Osteocyte (in vitro differentiated cells): ENCODE measurements at regions not wholly inside any gene's neighbourhood (a gene's known extent, or its start where the extent isn't known, plus 50 kb on each side); places are given as distances from the start of the nearest gene placed in this dataset.

ENCODE experiments used
- DNase-seq: peaks from one replicate; pipeline ENCODE4 v3.0.0; 2021; ENCODE audit warnings: mixed read lengths; ENCODE audit not compliant: unreplicated experiment; ENCODE audit errors: extremely low spot score
- H3K27ac Mint-ChIP-seq: one replicate; pipeline ENCODE4 v1.8.0; 2021; ENCODE audit warnings: mild to moderate bottlenecking, mixed read lengths; ENCODE audit not compliant: unreplicated experiment
- H3K27me3 Mint-ChIP-seq: one replicate; pipeline ENCODE4 v1.8.0; 2021; ENCODE audit warnings: mixed read lengths; ENCODE audit not compliant: unreplicated experiment
- H3K36me3 Mint-ChIP-seq: one replicate; pipeline ENCODE4 v1.8.0; 2021; ENCODE audit warnings: mixed read lengths; ENCODE audit not compliant: unreplicated experiment
- H3K4me1 Mint-ChIP-seq: one replicate; pipeline ENCODE4 v1.8.0; 2021; ENCODE audit warnings: mixed read lengths; ENCODE audit not compliant: unreplicated experiment
- H3K4me3 Mint-ChIP-seq: one replicate; pipeline ENCODE4 v1.8.0; 2021; ENCODE audit warnings: mild to moderate bottlenecking, moderate library complexity, mixed read lengths; ENCODE audit not compliant: unreplicated experiment
- H3K9me3 Mint-ChIP-seq: one replicate; pipeline ENCODE4 v1.8.0; 2021; ENCODE audit warnings: mixed read lengths; ENCODE audit not compliant: unreplicated experiment
- CTCF ChIP-seq: fragments of 200-600 bp; sonication (generic); IDR thresholded peaks from 2 replicates; pipeline ENCODE4 v1.5.0; 2021; ENCODE audit warnings: antibody characterized with exemption, mild to moderate bottlenecking, moderate library complexity

GRCh38 chr2:47239119-47239969 is 63.0 kb upstream of the CALM2 start:
- no peaks in the 10 kb centered on the region for H3K27me3 Mint-ChIP-seq
- H3K36me3 Mint-ChIP-seq, result no peaks in the 10 kb centered on the region
- no peak for DNase-seq
- peaks cover 38% of the 10 kb centered on the region for H3K4me1 Mint-ChIP-seq
- TF ChIP-seq CTCF, result no peak
- H3K27ac Mint-ChIP-seq, result no peak overlapping the region
- H3K4me3 Mint-ChIP-seq, result no peak overlapping the region
- no peaks in the 10 kb centered on the region for H3K9me3 Mint-ChIP-seq

- Mint-ChIP-seq H3K4me1 (peaks cover 43% of the 10 kb centered on the region), H3K4me3 (no peak overlapping the region), H3K27me3 (no peaks in the 10 kb centered on the region), H3K9me3 (no peaks in the 10 kb centered on the region), H3K36me3 (no peaks in the 10 kb centered on the region), H3K27ac (no peak overlapping the region)
- DNase-seq, result no peak
- TF ChIP-seq CTCF, result no peak
Observed at GRCh38 chr2:47238638-47239037, 62.3 kb upstream of the CALM2 start.

- TF ChIP-seq CTCF, result no peak
- H3K4me1 Mint-ChIP-seq, result peaks cover 53% of the 10 kb centered on the region
Observed at GRCh38 chr2:47237375-47238334, 61.3 kb upstream of the CALM2 start.

GRCh38 chr2:47236503-47237215 is 60.3 kb upstream of the CALM2 start:
- no peak for TF ChIP-seq CTCF
- DNase-seq, result no peak
- Mint-ChIP-seq H3K27me3 (no peaks in the 10 kb centered on the region), H3K4me1 (peaks cover 58% of the 10 kb centered on the region), H3K27ac (no peak overlapping the region), H3K9me3 (no peaks in the 10 kb centered on the region), H3K36me3 (no peaks in the 10 kb centered on the region), H3K4me3 (no peak overlapping the region)

More at GRCh38 chr2:47237375-47238334, 61.3 kb upstream of the CALM2 start:
- no peaks in the 10 kb centered on the region for H3K36me3 Mint-ChIP-seq
- no peak for DNase-seq
- H3K4me3 Mint-ChIP-seq, result no peak overlapping the region
- H3K27me3 Mint-ChIP-seq, result no peaks in the 10 kb centered on the region
- no peaks in the 10 kb centered on the region for H3K9me3 Mint-ChIP-seq
- H3K27ac Mint-ChIP-seq, result peak overlapping the region; percentile 64
